Ovary (tissue), 7 donors: ENCODE measurements at regions not wholly inside any gene's neighbourhood (a gene's known extent, or its start where the extent isn't known, plus 50 kb on each side); places are given as distances from the start of the nearest gene placed in this dataset.

ENCODE experiments used
- DNase-seq, 5 donors: peaks; one replicate each; pipeline ENCODE4 v3.0.0-alpha.2; 2019 to 2020
- H3K27ac ChIP-seq, 2 donors: fragments of 200-600 bp; one replicate each; pipeline versions ENCODE4 v1.5.1 to v1.8.0; 2019 to 2022
- H3K27me3 ChIP-seq: fragments of 200-600 bp; one replicate; pipeline ENCODE4 v1.8.0; 2022
- H3K36me3 ChIP-seq: fragments of 200-600 bp; sonication (generic); one replicate; pipeline ENCODE4 v1.5.1; 2019
- H3K4me1 ChIP-seq: one replicate; pipeline ENCODE4 v1.8.1; 2013; ENCODE audit warnings: mild to moderate bottlenecking, moderate library complexity; ENCODE audit not compliant: insufficient read depth
- H3K4me3 ChIP-seq: fragments of 200-600 bp; sonication (generic); one replicate; pipeline ENCODE4 v1.5.1; 2017
- H3K9me3 ChIP-seq, 2 donors: fragments of 200-600 bp in 1 of 2; sonication (generic) in 1 of 2; one replicate each; pipeline versions ENCODE4 v1.5.1 to v1.8.1; 2013 to 2019; ENCODE audit warnings: mild to moderate bottlenecking in 1 of 2, moderate library complexity in 1 of 2
- EP300 ChIP-seq: sonication (generic); formaldehyde crosslinking; IDR thresholded peaks from one replicate; pipeline ENCODE4 v1.6.1; 2017; ENCODE audit warnings: antibody characterized with exemption
- POLR2A ChIP-seq: fragments of 450-650 bp; IDR thresholded peaks from one replicate; pipeline ENCODE4 v1.6.1; 2017; ENCODE audit warnings: antibody characterized with exemption, mild to moderate bottlenecking, moderate library complexity
- WGBS, 3 donors: extraction: QIAGEN DNeasy Blood & Tissue Kit in 1 of 3; methylation state at CpG; one replicate each; pipeline versions ENCODE4 v1.1.5 to v1.1.7; 2013 to 2017; 5-methylcytosine and 5-hydroxymethylcytosine counted together
- intact Hi-C, 4 donors: fragments of 100-400 bp; cut with DNase I; formaldehyde crosslinking; loops; one replicate each; pipeline versions ENCODE4 v1.11.0 to v1.15.1; 2022 to 2023
- TF ChIP-seq, protein P1 (sequence below), 3 donors: fragments of 450-650 bp in 2 of 3; fragments of 200-600 bp in 1 of 3; IDR thresholded peaks; one replicate each; pipeline versions ENCODE4 v1.5.1 to v1.8.0; 2016 to 2022; ENCODE audit warnings: antibody characterized with exemption in 3 of 3, mild to moderate bottlenecking in 1 of 3
- donor health status: DM: no; HTN: no; CAD: no; lungs with moderate emphysema.
- donor health status: DM: no; HTN: no; CAD: no.
- donor health status: Bipolar disorder and iron deficiency.
- donor health status: DM: no; HTN: no; CAD: no.
- donor health status: DM: yes; HTN: yes; CAD: no.

DNA sequence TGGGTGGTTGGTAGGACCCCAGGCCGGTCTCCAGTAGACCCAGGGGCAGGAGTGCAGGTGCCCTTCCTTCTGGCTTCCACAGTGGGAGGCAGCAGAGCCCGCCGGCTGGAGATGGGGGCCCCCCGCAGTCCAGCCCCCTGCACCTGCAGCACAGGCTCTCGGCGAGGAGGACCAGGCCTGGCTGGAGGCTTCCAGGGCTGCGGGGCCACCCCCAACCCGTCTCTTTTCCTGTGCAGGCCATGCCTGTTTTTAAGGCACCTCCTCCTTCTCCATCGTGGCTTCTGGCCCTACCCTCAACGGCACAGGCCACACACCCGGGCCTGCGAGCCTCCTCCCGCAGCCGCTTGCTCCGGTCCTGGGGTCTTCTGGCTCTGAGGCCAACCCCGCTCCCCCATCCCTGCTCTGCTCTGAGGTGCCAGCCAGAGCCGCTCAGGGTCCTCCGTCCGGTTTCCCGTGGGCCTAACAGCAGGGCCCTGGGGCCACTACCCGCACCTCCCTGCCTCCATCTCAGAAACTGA lies 77.2 kb upstream of the ANKRD10 start:
- H3K36me3 ChIP-seq: no peaks in the 10 kb centered on the region
- H3K27ac ChIP-seq: no peak overlapping the region
- H3K27me3 ChIP-seq: no peaks in the 10 kb centered on the region
- intact Hi-C loops: no loop called here
- TF ChIP-seq EP300: no peak
- no peaks in the 10 kb centered on the region for H3K4me1 ChIP-seq
- no peak overlapping the region for H3K4me3 ChIP-seq
- no peaks in the 10 kb centered on the region for H3K9me3 ChIP-seq
- 93 to 96% (median 94%) methylated on average over 19 to 21 of the region's 21 CpGs for WGBS, 3 donors
- DNase-seq: no peak

DNA sequence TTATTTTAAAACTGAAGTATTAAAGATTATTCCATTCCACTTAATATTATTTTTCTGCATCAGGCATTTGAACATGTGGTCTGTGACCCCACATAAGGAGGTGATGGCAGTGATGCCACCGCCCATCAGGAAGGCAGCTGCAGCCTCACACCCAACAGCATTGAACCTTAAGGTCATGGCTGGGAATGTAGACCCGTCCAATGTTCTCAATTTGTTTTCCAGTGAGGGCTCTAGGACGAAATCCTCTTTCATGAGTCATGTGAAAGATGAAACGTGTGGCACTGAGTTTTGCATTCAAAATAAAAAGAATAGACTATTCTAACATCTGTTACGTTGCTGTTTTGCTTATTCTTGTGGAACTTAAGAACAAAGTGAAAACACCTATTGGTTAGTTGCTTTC lies 74.5 kb upstream of the ANKRD10 start:
- H3K4me3 ChIP-seq: no peak overlapping the region
- WGBS, 3 donors: 25 to 45% (median 33%) methylated on average over 5 of the region's 5 CpGs
- DNase-seq: no peak
- H3K9me3 ChIP-seq: no peaks in the 10 kb centered on the region
- no peaks in the 10 kb centered on the region for H3K27me3 ChIP-seq
- no peak overlapping the region for H3K27ac ChIP-seq
- no peak for TF ChIP-seq EP300
- TF ChIP-seq, protein P1, sequence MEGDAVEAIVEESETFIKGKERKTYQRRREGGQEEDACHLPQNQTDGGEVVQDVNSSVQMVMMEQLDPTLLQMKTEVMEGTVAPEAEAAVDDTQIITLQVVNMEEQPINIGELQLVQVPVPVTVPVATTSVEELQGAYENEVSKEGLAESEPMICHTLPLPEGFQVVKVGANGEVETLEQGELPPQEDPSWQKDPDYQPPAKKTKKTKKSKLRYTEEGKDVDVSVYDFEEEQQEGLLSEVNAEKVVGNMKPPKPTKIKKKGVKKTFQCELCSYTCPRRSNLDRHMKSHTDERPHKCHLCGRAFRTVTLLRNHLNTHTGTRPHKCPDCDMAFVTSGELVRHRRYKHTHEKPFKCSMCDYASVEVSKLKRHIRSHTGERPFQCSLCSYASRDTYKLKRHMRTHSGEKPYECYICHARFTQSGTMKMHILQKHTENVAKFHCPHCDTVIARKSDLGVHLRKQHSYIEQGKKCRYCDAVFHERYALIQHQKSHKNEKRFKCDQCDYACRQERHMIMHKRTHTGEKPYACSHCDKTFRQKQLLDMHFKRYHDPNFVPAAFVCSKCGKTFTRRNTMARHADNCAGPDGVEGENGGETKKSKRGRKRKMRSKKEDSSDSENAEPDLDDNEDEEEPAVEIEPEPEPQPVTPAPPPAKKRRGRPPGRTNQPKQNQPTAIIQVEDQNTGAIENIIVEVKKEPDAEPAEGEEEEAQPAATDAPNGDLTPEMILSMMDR (IDR thresholded peaks at IDR 0.05): no peak
- TF ChIP-seq POLR2A: no peak
- H3K36me3 ChIP-seq: no peaks in the 10 kb centered on the region
- intact Hi-C loops: no loop called here
- H3K4me1 ChIP-seq: no peaks in the 10 kb centered on the region

DNA sequence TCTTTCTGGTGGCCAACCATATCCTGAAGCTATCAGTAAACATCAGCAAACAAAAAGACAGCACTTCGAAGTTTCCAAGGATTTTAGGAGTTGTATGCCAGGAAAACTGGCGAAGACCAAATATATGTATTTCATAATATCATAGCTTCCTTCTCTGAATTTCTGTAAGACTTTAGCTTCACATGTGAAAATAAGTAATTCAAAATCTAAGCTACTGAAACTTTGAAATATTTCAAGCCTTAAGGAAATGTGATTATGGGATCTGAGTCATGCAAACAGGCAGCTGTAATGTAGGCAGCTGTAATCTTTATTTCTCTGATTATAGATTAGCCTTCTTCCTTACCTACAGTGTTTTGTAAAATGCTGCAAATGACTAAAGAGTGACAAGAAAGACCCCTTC lies 70.7 kb upstream of the ANKRD10 start:
- H3K36me3 ChIP-seq: no peaks in the 10 kb centered on the region
- intact Hi-C loops: no loop called here
- WGBS, 3 donors: 54 to 68% (median 64%) methylated on average over 2 of the region's 2 CpGs
- TF ChIP-seq POLR2A (no peak), EP300 (no peak)
- TF ChIP-seq, protein P1 (IDR thresholded peaks at IDR 0.05): no peak
- no peaks in the 10 kb centered on the region for H3K27me3 ChIP-seq
- no peak for DNase-seq
- no peaks in the 10 kb centered on the region for H3K9me3 ChIP-seq
- H3K4me1 ChIP-seq: no peaks in the 10 kb centered on the region
- no peak overlapping the region for H3K27ac ChIP-seq
- no peak overlapping the region for H3K4me3 ChIP-seq

DNA sequence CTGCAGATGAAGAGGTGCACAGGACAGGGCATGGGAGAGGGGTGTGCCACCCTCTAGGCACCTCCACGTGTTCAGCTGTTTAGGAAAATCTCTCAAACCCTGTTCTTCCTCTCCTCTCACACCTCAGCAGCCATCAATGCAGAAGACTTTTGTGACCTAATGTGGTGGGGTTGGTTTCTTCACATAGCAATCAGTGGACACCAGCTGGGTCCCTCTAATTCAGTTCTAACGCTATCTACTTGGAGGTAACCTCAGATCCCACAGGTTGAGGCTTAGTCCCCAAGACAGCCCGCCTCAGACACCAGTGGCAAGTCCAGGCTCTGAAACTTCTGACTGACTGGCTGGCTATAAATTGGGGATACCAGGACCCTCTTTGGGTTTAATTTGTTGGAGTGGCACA lies 69.9 kb upstream of the ANKRD10 start:
- no peak overlapping the region for H3K4me3 ChIP-seq
- H3K9me3 ChIP-seq: no peaks in the 10 kb centered on the region
- no peak for DNase-seq
- no peaks in the 10 kb centered on the region for H3K36me3 ChIP-seq
- no peaks in the 10 kb centered on the region for H3K27me3 ChIP-seq
- intact Hi-C loops: no loop called here
- no peak overlapping the region for H3K27ac ChIP-seq
- WGBS, 3 donors: 73 to 82% (median 81%) methylated on average over 3 of the region's 3 CpGs
- H3K4me1 ChIP-seq: no peaks in the 10 kb centered on the region
- TF ChIP-seq EP300 (no peak), POLR2A (no peak)
- TF ChIP-seq, protein P1 (IDR thresholded peaks at IDR 0.05): no peak

DNA sequence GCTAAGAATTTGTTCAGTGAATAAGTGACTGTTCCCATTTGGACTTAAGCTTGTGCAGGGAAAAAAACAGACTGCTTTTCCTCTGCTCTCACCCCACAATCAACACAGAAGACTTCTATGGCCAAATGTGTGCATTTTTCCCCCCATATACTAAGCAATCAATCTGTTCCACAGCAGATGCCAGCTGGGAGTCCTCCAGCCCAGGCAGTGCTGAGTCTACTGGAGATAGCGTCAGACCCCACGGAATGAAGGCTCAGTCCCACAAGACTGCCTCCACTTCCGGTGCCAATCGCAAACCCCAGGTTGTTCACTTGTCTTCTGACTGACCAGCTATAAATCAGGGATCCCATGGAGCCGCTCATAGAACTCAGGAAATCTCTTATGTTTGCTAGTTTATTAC lies 69.5 kb upstream of the ANKRD10 start:
- no peak for DNase-seq
- Histone ChIP-seq H3K36me3 (no peaks in the 10 kb centered on the region), H3K9me3 (no peaks in the 10 kb centered on the region), H3K27ac (no peak overlapping the region), H3K27me3 (no peaks in the 10 kb centered on the region), H3K4me3 (no peak overlapping the region), H3K4me1 (no peaks in the 10 kb centered on the region)
- TF ChIP-seq, protein P1 (IDR thresholded peaks at IDR 0.05): no peak
- TF ChIP-seq EP300 (no peak), POLR2A (no peak)
- intact Hi-C loops: no loop called here
- WGBS, 3 donors: 29 to 33% (median 29%) methylated on average over 5 of the region's 5 CpGs
